ENCODE measurements at regions not wholly inside any gene's neighbourhood (a gene's known extent, or its start where the extent isn't known, plus 50 kb on each side); places are given as distances from the start of the nearest gene placed in this dataset.
"Not testable (repeated sequence)": the region's sequence is repeated elsewhere in the genome, so short reads cannot be mapped to it uniquely, and the experiment has no call there.

GRCh38 chrX:121635141-121635540, 587.7 kb downstream of the GLUD2 start:
- intact Hi-C loops (cut with micrococcal nuclease), result no loop called here

GRCh38 chrX:121639781-121640180, 592.4 kb downstream of the GLUD2 start:
- intact Hi-C loops (cut with micrococcal nuclease), result no loop called here

- intact Hi-C loops (cut with micrococcal nuclease), result no loop called here
Observed at GRCh38 chrX:121641560-121641959, 594.1 kb downstream of the GLUD2 start.

- intact Hi-C loops (cut with micrococcal nuclease), result no loop called here
Observed at GRCh38 chrX:121642415-121642814, 595.0 kb downstream of the GLUD2 start.

- intact Hi-C loops (cut with micrococcal nuclease), result no loop called here
Observed at GRCh38 chrX:121649417-121649816, 602.0 kb downstream of the GLUD2 start.

GRCh38 chrX:121655276-121655675, 607.9 kb downstream of the GLUD2 start:
- intact Hi-C loops (cut with micrococcal nuclease), result no loop called here

GRCh38 chrX:121666171-121666570, 618.8 kb downstream of the GLUD2 start:
- intact Hi-C loops (cut with micrococcal nuclease), result no loop called here

GRCh38 chrX:121671649-121672048, 624.2 kb downstream of the GLUD2 start:
- intact Hi-C loops (cut with micrococcal nuclease), result no loop called here

GRCh38 chrX:121709236-121709635, 661.8 kb downstream of the GLUD2 start:
- intact Hi-C loops (cut with micrococcal nuclease), result not testable (repeated sequence)

GRCh38 chrX:121733514-121733913, 686.1 kb downstream of the GLUD2 start:
- intact Hi-C loops (cut with micrococcal nuclease), result no loop called here

- intact Hi-C loops (cut with micrococcal nuclease), result no loop called here
Observed at GRCh38 chrX:121746105-121746504, 698.7 kb downstream of the GLUD2 start.

GRCh38 chrX:121753602-121754001, 706.2 kb downstream of the GLUD2 start:
- intact Hi-C loops (cut with micrococcal nuclease), result not testable (repeated sequence)

GRCh38 chrX:121754301-121754700, 706.9 kb downstream of the GLUD2 start:
- intact Hi-C loops (cut with micrococcal nuclease), result no loop called here

GRCh38 chrX:121755541-121755940, 708.1 kb downstream of the GLUD2 start:
- intact Hi-C loops (cut with micrococcal nuclease), result no loop called here

- intact Hi-C loops (cut with micrococcal nuclease), result no loop called here
Observed at GRCh38 chrX:121761845-121762244, 714.4 kb downstream of the GLUD2 start.

GRCh38 chrX:121763671-121764070, 716.3 kb downstream of the GLUD2 start:
- intact Hi-C loops (cut with micrococcal nuclease), result no loop called here

GRCh38 chrX:121768210-121768609, 720.8 kb downstream of the GLUD2 start:
- intact Hi-C loops (cut with micrococcal nuclease), result not testable (repeated sequence)

GRCh38 chrX:121781991-121782390, 734.6 kb downstream of the GLUD2 start:
- intact Hi-C loops (cut with micrococcal nuclease), result no loop called here

- intact Hi-C loops (cut with micrococcal nuclease), result no loop called here
Observed at GRCh38 chrX:121782544-121782943, 735.1 kb downstream of the GLUD2 start.

- intact Hi-C loops (cut with micrococcal nuclease), result no loop called here
Observed at GRCh38 chrX:121782976-121783375, 735.6 kb downstream of the GLUD2 start.

GRCh38 chrX:121802881-121803412, 755.5 kb downstream of the GLUD2 start:
- intact Hi-C loops (cut with micrococcal nuclease), result no loop called here

- intact Hi-C loops (cut with micrococcal nuclease), result no loop called here
Observed at GRCh38 chrX:121823406-121823805, 776.0 kb downstream of the GLUD2 start.

- intact Hi-C loops (cut with micrococcal nuclease), result no loop called here
Observed at GRCh38 chrX:121831601-121832000, 784.2 kb downstream of the GLUD2 start.

GRCh38 chrX:121832446-121832845, 785.0 kb downstream of the GLUD2 start:
- intact Hi-C loops (cut with micrococcal nuclease), result no loop called here

All from T-helper 1 cell treated with Interleukin-12 subunit alpha and Interleukin-12 subunit beta and Interleukin-4 antibody, amounts not matched to agents 30 ng/mL and 1 ng/mL, for 36 hours (primary cell).